Prostate gland (tissue), 2 donors: ENCODE measurements at regions not wholly inside any gene's neighbourhood (a gene's known extent, or its start where the extent isn't known, plus 50 kb on each side); places are given as distances from the start of the nearest gene placed in this dataset.

Source experiments
- DNase-seq: peaks from one replicate; pipeline ENCODE4 v3.0.0-alpha.2; 2019; ENCODE audit warnings: low spot score
- H3K27ac ChIP-seq, 2 donors: fragments of 200-600 bp; sonication (generic); 2 replicates each; pipeline ENCODE4 v1.5.1; 2017 to 2019
- H3K27me3 ChIP-seq: fragments of 200-600 bp; sonication (generic); replicated peaks from 2 replicates; pipeline ENCODE4 v1.5.1; 2019; ENCODE audit not compliant: insufficient read depth
- H3K36me3 ChIP-seq, 2 donors: fragments of 200-600 bp; sonication (generic); 1 replicate in 1 of 2; 2 replicates in 1 of 2; pipeline versions ENCODE4 v1.5.1 to v1.8.1; 2017 to 2019
- H3K4me1 ChIP-seq: fragments of 200-600 bp; sonication (generic); replicated peaks from 2 replicates; pipeline ENCODE4 v1.5.1; 2019
- H3K4me3 ChIP-seq, 2 donors: fragments of 200-600 bp; sonication (generic); 2 replicates each; pipeline ENCODE4 v1.5.1; 2017 to 2019
- H3K9me3 ChIP-seq: fragments of 200-600 bp; sonication (generic); 2 replicates; pipeline ENCODE4 v1.5.1; 2017
- POLR2A ChIP-seq: fragments of 450-650 bp; IDR thresholded peaks from one replicate; pipeline ENCODE4 v1.6.1; 2016; ENCODE audit warnings: antibody characterized with exemption, mild to moderate bottlenecking
- POLR2AphosphoS5 ChIP-seq: sonication (generic); formaldehyde crosslinking; IDR thresholded peaks from one replicate; pipeline ENCODE4 v1.6.1; 2017; ENCODE audit warnings: antibody characterized with exemption
- WGBS: methylation state at CpG from one replicate; pipeline ENCODE4 v1.1.5; 2018; 5-methylcytosine and 5-hydroxymethylcytosine counted together
- intact Hi-C: fragments of 100-400 bp; cut with DNase I; formaldehyde crosslinking; loops from one replicate; pipeline ENCODE4 v1.14.2; 2022
- TF ChIP-seq, protein P1 (sequence below), 4 experiments: fragments of 200-600 bp in 2 of 4; fragments of 450-650 bp in 2 of 4; sonication (generic) in 2 of 4; IDR thresholded peaks; 1 replicate in 3 of 4; 2 replicates in 1 of 4; pipeline ENCODE4 v1.5.1; 2016 to 2019; ENCODE audit warnings: antibody characterized with exemption in 4 of 4, mild to moderate bottlenecking in 2 of 4, moderate library complexity in 2 of 4

DNA sequence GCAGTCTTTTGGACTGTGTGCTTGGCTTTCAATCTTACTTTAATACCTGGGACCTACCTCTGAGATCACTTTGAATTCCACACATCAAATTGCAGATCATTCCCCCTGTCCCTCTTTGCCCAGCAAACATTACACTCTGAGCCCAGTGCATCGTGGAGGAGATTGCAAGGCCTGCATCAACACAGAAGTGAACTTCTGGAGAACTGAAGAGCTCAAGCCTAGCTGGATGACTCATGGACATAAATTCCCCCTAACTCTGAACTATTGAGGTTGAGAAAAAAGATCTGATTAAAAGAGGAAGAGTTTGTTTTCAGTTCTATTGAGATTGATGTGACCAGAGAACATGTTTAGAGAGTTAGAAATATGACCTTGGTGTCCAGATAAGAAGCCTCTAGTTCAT is 316.0 kb upstream of the DMAC1 start:
- TF ChIP-seq POLR2A (no peak), POLR2AphosphoS5 (no peak)
- TF ChIP-seq, protein P1, sequence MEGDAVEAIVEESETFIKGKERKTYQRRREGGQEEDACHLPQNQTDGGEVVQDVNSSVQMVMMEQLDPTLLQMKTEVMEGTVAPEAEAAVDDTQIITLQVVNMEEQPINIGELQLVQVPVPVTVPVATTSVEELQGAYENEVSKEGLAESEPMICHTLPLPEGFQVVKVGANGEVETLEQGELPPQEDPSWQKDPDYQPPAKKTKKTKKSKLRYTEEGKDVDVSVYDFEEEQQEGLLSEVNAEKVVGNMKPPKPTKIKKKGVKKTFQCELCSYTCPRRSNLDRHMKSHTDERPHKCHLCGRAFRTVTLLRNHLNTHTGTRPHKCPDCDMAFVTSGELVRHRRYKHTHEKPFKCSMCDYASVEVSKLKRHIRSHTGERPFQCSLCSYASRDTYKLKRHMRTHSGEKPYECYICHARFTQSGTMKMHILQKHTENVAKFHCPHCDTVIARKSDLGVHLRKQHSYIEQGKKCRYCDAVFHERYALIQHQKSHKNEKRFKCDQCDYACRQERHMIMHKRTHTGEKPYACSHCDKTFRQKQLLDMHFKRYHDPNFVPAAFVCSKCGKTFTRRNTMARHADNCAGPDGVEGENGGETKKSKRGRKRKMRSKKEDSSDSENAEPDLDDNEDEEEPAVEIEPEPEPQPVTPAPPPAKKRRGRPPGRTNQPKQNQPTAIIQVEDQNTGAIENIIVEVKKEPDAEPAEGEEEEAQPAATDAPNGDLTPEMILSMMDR (IDR thresholded peaks at IDR 0.05), result no peak

DNA sequence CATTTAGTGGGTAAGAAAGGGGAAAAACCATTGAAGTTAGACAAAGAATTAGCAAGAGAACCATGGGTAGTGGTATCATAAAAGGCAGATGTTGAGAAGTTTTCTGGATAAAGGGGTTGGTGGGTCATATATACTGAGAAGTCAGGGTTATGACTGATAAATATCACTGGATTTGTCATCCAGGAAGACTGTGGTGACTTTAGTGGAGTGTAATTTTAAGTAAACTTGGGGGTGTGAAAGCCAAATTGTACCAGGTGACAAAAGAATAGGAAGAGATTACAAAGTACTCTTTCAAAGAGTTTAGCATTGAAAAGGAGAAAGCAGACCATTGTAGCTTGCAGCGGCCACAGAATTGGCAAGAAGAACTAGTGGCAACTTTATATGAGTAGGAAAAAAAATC is 315.2 kb upstream of the DMAC1 start:
- TF ChIP-seq POLR2A, result no peak
- TF ChIP-seq, protein P1 (IDR thresholded peaks at IDR 0.05), result no peak
- TF ChIP-seq POLR2AphosphoS5, result no peak
- Histone ChIP-seq H3K9me3 (no peaks in the 10 kb centered on the region), H3K27ac (no peak overlapping the region), H3K36me3 (no peaks in the 10 kb centered on the region), H3K27me3 (no peaks in the 10 kb centered on the region), H3K4me3 (no peak overlapping the region), H3K4me1 (no peaks in the 10 kb centered on the region)
- 0% methylated on average over 1 of the region's 1 CpG for WGBS
- DNase-seq, result no peak
- intact Hi-C loops, result no loop called here

More for the DNA sequence above, 316.0 kb upstream of the DMAC1 start:
- H3K4me1 ChIP-seq, result no peaks in the 10 kb centered on the region
- intact Hi-C loops, result no loop called here
- H3K4me3 ChIP-seq, result no peak overlapping the region
- no peaks in the 10 kb centered on the region for H3K27me3 ChIP-seq
- H3K36me3 ChIP-seq, result no peaks in the 10 kb centered on the region
- no peaks in the 10 kb centered on the region for H3K9me3 ChIP-seq
- WGBS, result 79% methylated on average over 1 of the region's 1 CpG
- DNase-seq, result no peak
- no peak overlapping the region for H3K27ac ChIP-seq

DNA sequence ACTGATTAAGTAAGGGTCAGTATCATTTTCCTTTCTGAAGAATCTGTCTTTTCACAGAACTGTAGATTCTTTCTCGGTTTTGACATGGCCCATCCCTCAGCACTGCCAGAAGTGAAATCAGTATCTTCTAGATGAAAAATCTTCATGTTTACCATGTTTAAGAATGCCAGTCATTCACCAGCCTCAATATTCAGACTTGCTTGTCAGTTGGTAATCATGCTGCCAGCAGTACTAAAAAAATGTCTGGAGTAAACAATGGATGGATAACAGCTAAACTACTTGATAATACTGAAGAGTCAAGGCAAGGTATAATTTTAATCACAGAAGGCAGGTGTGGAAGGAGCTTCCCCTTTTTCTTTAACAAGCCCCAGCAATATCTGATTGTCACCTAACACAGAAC is 306.8 kb upstream of the DMAC1 start:
- Histone ChIP-seq H3K9me3 (no peaks in the 10 kb centered on the region), H3K4me1 (no peaks in the 10 kb centered on the region), H3K4me3 (no peak overlapping the region), H3K27me3 (no peaks in the 10 kb centered on the region), H3K27ac (no peak overlapping the region), H3K36me3 (no peaks in the 10 kb centered on the region)
- WGBS, result 77% methylated on average over 1 of the region's 1 CpG
- intact Hi-C loops, result no loop called here
- DNase-seq, result no peak
- TF ChIP-seq POLR2A (no peak), POLR2AphosphoS5 (no peak)
- TF ChIP-seq, protein P1 (IDR thresholded peaks at IDR 0.05), result no peak

DNA sequence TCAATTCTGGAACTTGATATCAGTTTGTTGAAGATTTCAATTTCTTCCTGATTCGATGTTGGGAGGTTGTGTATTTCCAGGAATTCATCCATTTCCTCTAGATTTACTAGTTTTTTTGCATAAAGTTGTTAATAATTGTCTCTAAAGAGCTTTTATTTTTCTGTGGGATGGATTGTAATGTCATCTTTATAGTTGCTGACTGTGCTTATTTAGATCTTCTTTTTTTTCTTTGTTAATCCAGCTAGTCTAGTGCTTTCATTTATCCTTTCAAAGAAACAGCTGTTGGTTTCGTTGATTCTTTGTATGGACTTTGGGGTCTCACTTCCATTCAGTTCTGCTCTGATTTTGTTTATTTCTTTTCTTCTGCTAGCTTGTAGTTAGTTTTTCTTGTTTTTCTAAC is 302.0 kb upstream of the DMAC1 start:
- no peaks in the 10 kb centered on the region for H3K36me3 ChIP-seq
- no peak overlapping the region for H3K27ac ChIP-seq
- no peak for DNase-seq
- H3K4me1 ChIP-seq, result no peaks in the 10 kb centered on the region
- intact Hi-C loops, result no loop called here
- 44% methylated on average over 2 of the region's 2 CpGs for WGBS
- no peaks in the 10 kb centered on the region for H3K9me3 ChIP-seq
- no peaks in the 10 kb centered on the region for H3K27me3 ChIP-seq
- no peak for TF ChIP-seq POLR2AphosphoS5
- no peak for TF ChIP-seq POLR2A
- TF ChIP-seq, protein P1 (IDR thresholded peaks at IDR 0.05), result no peak
- H3K4me3 ChIP-seq, result no peak overlapping the region

DNA sequence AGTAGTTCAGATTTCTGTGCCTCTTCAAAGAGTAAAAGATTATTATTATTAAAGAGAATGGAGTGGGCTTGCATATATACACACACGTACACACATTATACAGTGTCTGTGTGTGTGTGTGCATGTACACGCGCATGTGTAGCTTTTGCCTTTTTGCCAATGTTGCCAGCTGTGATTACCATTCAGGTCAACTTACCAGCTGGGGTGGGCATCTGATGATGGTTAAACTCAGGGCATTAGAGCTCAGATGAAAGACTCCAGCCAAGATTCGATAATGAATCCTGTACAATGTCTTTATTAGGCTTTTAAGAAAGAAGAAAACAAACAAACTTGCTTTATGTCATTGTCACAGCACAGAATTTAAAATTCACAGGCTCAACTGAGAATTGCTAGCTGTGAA is 296.5 kb upstream of the DMAC1 start:
- Histone ChIP-seq H3K9me3 (no peaks in the 10 kb centered on the region), H3K36me3 (no peaks in the 10 kb centered on the region), H3K27ac (no peak overlapping the region), H3K4me1 (no peaks in the 10 kb centered on the region), H3K27me3 (no peaks in the 10 kb centered on the region), H3K4me3 (no peak overlapping the region)
- intact Hi-C loops, result no loop called here
- WGBS, result 62% methylated on average over 4 of the region's 4 CpGs
- TF ChIP-seq POLR2A, result no peak
- TF ChIP-seq, protein P1 (IDR thresholded peaks at IDR 0.05), result no peak
- TF ChIP-seq POLR2AphosphoS5, result no peak
- no peak for DNase-seq
